EH (cell line): ENCODE measurements at regions not wholly inside any gene's neighbourhood (a gene's known extent, or its start where the extent isn't known, plus 50 kb on each side); places are given as distances from the start of the nearest gene placed in this dataset.

Source experiments
- DNase-seq: peaks from one replicate; pipeline ENCODE4 v3.0.0-alpha.2; 2015; ENCODE audit warnings: low read depth

DNA sequence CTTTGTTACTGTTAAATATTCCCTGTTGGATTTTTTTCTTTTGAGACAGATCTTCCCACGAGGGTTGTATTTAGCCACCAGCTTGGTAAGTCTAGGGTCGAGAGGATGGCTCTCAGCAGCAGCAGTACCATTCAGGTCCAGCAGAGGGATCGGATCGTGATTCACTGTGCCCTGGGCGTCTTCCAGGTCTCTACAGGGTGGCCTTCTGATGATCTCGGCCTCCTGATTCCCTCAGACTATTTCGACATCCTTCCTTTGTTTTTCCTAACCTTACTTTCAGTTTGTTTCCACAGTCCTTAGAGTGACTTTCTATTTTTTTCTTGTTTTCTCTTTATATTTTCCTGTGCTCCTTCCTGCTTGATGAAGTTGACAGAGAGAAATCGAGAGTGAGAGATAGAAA, 1436.9 kb downstream of the UQCRFS1 start:
- peak; percentile 22 for DNase-seq

- DNase-seq = no peak
These were observed 1437.6 kb downstream of the UQCRFS1 start for GRCh38 chr19:27775395-27775794.

- no peak for DNase-seq
These were observed 1438.1 kb downstream of the UQCRFS1 start for GRCh38 chr19:27774827-27775226.

DNA sequence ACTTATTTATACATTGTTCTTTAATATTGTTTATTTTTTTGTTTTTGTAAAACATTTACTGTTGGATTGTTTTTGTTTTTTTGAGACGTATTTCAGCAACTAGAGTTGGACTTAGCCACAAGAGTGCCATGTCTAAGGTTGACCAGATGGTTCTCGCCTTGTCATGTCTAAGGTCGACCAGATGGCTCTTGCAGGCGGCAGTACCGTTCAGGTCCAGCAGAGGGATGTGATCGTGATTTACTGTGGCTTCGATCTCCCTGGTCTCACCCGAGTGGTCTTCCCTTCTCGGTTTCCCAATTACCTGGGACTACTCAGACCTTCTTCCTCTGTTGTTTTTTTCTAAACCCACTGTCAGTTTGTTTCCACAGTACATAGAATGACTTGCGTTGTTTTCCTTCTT, 1438.6 kb downstream of the UQCRFS1 start:
- DNase-seq = no peak

- no peak for DNase-seq
These were observed 1439.4 kb downstream of the UQCRFS1 start for GRCh38 chr19:27773318-27774094.

DNA sequence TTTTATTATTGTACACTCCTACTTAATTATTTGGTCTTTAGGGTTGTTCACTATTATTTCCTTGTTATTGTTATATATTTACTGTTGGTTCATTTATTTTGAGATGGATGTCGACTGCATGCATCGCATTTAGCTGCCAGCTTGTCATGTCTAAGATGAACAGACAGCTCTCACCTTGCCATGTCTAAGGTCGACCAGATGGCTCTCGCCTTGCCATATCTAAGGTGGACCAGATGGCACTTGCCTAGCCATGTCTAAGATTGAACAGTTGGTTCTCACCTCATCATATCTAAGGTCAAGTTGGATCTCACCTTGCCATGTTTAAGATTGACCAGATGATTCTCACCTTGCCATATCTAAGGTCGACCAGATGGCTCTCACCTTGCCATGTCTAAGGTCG, 1440.9 kb downstream of the UQCRFS1 start:
- no peak for DNase-seq

DNA sequence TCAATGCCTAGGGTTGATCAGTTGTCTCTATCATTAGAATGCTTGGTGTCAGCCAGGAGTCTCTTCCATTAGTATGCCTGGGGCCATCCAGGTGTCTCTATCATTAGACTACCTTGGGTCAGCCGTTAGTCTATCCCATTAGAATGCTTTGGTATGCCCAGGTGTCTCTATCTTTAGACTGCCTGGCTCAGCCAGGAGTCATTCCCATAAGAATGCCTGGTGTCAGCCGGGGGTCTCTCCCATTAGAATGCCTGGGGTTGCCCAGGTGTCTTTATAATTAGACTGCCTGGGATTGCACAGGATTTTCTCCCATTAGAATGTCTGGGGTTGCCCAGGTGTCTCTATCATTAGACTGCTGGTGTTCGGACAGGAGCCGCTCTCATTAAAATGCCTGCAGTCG, 1442.9 kb downstream of the UQCRFS1 start:
- DNase-seq = no peak

DNA sequence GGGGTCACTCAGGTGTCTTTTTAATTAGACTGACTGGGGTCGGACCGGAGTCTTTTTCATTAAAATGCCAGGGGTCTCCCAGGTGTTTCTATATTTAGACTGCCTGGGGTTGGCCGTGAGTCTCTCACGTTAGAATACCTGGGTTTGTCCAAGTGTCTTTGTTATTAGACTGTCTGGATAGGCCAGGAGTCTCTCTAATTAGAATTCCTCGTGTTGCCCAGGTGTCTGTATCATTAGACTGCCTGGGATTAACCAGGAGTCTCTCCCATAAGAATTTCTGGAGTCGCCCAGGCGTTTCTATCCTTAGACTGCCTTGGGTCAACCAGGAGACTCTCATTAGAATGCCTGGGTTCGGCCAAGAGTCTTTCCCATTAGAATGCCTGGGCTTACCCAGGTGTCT, 1445.7 kb downstream of the UQCRFS1 start:
- no peak for DNase-seq

DNA sequence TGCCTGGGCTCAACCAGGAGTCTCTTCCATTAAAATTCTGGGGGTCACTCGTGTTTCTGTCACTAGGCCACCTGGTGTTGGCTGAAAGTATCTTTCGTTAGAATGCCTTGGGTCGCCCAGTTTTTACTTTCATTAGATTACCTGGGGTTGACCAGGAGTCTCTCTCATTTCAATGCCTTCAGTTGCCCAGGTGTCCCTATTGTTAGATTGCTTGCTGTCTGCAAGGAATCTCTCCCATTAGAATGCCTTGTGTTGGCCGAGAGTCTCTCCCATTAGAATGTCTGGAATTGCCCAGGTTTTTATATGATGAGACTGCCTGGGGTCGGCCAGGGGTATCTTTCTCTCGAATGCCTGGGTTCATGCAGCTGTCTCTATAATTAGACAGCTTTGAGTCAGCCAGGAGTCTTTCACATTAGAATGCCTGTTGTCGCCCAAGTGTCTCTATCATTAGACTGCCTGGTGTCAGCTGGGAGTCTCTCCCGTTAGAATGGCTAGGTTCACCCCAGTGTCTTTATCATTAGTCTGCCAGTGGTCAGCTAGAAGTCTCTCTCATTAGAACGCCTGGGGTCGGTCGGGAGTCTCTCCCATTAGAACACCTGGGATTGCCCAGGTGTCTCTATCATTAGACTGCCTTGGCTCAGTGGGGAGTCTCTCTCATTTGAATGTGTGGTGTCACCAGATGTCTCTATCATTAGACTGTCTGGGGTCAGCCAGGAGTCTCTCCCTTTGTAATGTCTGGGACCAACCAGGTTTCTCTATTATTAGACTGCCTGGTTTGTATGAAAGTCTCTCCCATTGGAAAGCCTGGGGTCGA, 1446.8 kb downstream of the UQCRFS1 start:
- no peak for DNase-seq

- DNase-seq = no peak
These were observed 1447.6 kb downstream of the UQCRFS1 start for GRCh38 chr19:27765397-27765796.

DNA sequence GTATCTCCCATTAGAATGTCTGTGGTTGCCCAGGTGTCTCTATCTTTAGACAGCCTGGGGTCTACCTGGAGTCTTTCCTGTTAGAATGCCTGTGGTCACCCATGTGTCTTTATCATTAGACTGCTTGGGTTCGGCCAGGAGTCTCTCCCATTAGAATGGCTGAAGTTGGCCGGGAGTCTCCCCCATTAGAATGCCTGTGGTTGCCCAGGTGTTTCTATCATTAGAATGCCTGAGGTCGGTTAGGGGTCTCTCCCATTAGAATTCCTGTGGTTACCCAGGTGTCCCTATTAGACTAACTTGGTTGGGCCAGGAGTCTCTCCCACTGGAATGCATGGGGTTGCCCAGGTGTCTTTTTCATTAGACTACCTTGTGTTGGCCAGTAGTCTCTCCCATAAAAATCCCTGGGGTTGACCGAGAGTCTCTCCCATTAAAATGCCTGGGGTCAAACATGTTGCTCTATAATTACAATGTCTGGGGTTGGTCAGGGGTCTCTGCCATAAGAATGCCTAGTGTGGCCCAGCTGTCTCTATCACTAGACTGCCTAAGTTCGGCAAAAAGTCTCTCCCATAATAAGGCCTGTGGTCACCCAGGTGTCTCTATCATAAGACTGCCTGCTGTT, 1448.7 kb downstream of the UQCRFS1 start:
- no peak for DNase-seq

DNA sequence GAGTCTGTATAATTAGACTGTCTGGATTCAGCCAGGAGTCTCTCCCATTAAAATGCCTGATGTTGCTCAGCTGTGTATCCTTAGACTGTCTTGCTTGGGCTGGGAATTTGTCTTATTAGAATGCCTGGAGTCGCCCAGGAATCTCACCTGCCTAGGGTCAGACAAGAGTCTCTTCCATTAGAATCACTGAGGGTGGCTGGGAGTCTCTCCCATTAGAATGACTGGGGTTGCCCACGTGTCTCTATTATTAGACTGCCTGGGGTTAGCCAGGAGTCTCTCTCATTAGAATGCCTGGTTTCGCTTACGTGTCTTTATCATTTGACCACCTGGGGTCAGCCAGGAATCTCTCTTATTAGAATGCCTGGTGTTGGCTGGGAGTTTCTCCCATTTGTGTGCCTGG, 1450.0 kb downstream of the UQCRFS1 start:
- DNase-seq = no peak

DNA sequence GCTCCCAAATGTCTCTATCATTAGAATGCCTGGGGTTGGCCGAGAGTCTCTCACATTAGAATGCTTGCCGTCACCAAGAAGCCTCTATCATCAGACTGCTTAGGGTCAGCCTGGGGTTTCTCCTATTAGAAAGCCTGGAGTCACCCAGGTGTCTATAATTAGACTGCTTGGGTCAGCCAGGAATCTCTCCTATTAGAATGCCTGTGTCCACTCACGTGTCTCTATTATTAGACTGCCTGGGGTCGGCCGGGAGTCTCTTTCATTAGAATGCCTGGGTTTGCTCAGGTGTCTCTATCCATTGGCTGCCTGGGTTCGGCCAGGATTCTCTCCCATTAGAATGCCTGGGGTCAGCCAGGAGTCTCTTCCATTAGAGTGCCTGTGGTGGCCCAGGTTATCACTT, 1453.1 kb downstream of the UQCRFS1 start:
- no peak for DNase-seq

GRCh38 chr19:27758626-27759505, 1454.1 kb downstream of the UQCRFS1 start:
- no peak for DNase-seq

GRCh38 chr19:27754700-27755099, 1458.3 kb downstream of the UQCRFS1 start:
- no peak for DNase-seq

- DNase-seq = no peak
These were observed 1459.3 kb downstream of the UQCRFS1 start for GRCh38 chr19:27753622-27754021.

DNA sequence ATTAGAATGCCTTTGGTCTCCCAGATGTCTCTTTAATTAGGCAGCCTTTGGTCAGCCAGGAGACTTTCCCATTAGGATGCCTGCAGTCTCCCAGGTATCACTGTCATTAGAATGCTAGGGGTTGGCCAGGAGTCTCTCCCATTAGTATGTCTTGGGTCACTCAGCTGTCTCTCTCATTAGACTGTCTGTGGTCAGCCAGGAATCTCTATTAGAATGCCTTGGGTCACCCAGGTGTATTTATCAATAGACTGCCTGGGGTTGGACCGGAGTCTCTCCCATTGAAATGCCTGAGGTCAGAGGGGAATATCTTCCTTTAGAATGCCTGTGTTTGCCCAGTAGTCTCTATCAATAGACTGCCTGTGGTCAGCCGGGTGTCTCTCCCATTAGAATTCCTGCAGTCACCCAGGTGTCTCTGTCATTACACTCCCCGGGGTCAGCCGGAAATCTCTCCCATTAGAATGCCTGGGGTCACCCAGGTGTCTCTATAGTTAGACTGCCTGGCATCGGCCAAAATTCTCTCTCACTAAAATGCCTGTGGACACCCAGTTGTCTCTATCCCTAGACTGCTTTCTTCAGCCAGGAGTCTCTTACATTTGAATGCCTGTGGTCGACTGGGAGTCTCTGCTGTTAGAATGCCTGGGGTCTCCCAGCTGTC, 1460.3 kb downstream of the UQCRFS1 start:
- no peak for DNase-seq

DNA sequence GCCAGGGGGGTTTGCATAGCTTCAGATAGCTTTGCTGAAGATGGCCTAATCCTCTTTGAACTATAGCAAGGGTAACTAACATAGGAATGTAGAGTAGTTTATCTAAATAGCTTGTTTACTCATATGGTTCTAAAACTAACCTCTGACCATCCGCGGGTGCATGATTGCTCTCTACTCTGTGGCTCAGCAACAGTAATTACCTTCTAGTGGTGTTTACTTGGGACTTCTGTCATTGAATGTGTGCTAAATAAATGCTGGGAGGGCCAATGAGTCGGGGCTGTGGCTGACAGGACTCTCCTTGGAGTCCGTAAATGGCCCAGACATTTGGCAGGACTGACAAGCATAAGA, 1461.9 kb downstream of the UQCRFS1 start:
- no peak for DNase-seq

DNA sequence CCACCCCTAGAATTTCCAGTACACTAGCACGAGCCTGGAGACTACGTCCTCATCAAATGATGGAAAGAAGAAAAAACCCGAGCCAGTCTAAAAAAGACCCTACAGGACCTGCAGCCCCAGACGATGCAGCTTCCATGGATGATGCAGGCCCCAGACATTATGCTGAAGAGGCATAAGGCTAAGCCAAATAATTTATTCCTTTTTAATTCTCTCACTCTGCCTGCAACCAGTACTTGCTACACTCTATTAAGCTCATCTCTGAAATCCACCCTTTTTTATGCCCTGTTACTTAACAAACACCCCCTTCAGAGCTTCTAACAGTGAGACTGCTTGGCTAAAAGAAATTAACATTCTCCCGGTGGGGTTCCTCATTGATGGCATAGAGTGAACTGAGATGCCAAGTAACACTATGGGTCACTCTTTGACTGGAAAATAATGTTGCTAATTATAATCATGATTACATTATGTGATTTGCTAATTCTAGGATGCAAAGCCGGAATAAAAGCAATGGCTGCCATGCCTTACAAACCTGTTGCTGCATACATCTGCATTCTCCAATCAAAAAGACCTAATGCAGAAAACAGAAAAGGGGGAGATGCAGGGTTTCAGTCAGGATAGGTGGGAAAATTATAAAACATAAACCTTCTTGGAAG, 1462.4 kb downstream of the UQCRFS1 start:
- DNase-seq = no peak

GRCh38 chr19:27748551-27749152, 1464.3 kb downstream of the UQCRFS1 start:
- no peak for DNase-seq
